ENCODE measurements at regions not wholly inside any gene's neighbourhood (a gene's known extent, or its start where the extent isn't known, plus 50 kb on each side); places are given as distances from the start of the nearest gene placed in this dataset.
"Not testable (repeated sequence)": the region's sequence is repeated elsewhere in the genome, so short reads cannot be mapped to it uniquely, and the experiment has no call there.

- DNase-seq (ENCODE audit: low spot score), result no peak
Observed at GRCh38 chr12:89884416-89884898, 175.8 kb upstream of the ATP2B1 start.

GRCh38 chr12:89883630-89884389 is 175.2 kb upstream of the ATP2B1 start:
- DNase-seq (ENCODE audit: low spot score), result peak; percentile 18

- no peak for DNase-seq (ENCODE audit: low spot score)
Observed at GRCh38 chr12:89882792-89883191, 174.2 kb upstream of the ATP2B1 start.

DNA sequence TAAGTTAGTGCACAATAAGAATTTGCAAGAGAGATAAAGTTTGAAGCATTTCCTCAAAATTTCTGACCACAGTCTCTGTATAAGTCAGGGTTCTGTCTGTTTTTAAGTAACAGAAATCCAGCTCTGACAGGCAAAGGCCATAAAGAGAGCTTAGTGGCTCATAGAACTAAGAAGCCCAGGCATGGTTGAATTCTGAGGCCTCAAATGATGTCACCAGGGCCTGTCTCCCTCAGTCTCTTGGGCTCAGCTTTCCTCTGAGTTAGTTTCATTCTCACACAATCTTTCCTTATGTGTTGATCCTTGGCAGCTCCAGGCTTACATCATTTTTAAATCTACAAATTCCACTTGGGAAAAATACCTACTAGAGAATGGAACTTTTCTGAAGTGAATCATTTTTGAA is 173.4 kb upstream of the ATP2B1 start:
- peak; percentile 49 for DNase-seq (ENCODE audit: low spot score)

- peak; percentile 42 for DNase-seq (ENCODE audit: low spot score)
Observed at GRCh38 chr12:89880690-89881350, 172.2 kb upstream of the ATP2B1 start.

DNA sequence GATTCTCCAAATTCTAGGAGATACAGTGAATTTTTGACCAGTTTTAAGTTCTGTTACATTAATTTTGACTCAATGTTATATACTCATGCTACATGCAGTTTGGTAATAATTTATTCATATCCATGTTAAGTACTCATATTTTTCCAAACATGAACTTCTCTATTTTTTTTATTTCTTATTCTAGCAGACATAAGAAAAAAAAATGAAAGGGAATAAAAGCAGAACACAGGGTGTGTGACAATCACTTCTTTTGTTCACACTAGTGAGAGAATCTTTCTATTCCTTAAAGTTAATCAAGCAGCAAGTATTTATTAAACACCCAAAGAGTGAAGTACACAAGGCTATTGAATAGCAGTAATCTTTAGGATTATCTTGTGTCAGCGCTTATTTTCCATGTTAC is 171.1 kb upstream of the ATP2B1 start:
- DNase-seq (ENCODE audit: low spot score), result no peak

GRCh38 chr12:89878950-89879349 is 170.3 kb upstream of the ATP2B1 start:
- no peak for DNase-seq (ENCODE audit: low spot score)

- DNase-seq (ENCODE audit: low spot score), result no peak
Observed at GRCh38 chr12:89878327-89878726, 169.7 kb upstream of the ATP2B1 start.

GRCh38 chr12:89877671-89878070 is 169.0 kb upstream of the ATP2B1 start:
- no peak for DNase-seq (ENCODE audit: low spot score)

GRCh38 chr12:89877136-89877535 is 168.5 kb upstream of the ATP2B1 start:
- no peak for DNase-seq (ENCODE audit: low spot score)

DNA sequence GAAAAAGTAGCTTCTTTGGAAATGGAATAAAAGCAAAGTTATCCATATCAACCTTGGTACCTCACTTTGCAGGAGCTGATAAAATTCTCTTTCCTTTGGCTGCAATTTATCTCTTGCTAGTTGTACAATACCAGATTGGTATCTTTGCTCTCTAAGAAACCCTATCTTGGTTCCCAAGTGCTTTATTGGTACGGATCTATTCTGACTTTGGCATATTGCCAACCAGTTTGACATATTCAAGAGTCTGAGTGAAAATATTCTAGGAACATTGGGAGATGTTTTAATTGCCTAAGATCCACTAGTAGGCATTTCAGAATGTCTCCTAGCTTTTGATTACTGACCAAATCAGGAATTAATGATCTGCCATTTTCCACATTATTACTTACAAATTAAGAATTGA is 167.2 kb upstream of the ATP2B1 start:
- DNase-seq (ENCODE audit: low spot score), result no peak

DNA sequence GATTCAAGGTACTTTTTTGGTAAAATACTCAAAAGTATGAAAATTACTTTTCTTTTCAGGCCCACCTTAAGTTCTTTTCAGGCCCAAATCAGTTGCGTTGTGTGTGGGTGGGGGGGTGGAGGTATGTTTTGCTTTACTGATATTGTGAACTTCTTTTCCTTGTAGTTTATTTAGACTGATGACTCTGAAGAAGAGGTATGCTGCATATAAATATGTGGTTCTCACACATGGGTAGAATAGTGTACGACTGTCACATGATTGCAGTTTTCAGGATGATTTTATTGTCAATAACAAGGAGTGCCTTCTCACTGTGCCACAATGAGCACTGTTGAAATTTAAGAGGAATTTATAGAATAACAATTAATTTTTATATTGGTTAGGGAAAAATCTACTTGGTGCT is 166.6 kb upstream of the ATP2B1 start:
- peak; percentile 24 for DNase-seq (ENCODE audit: low spot score)

- peak; percentile 74 for DNase-seq (ENCODE audit: low spot score)
Observed at GRCh38 chr12:89874146-89874545, 165.5 kb upstream of the ATP2B1 start.

DNA sequence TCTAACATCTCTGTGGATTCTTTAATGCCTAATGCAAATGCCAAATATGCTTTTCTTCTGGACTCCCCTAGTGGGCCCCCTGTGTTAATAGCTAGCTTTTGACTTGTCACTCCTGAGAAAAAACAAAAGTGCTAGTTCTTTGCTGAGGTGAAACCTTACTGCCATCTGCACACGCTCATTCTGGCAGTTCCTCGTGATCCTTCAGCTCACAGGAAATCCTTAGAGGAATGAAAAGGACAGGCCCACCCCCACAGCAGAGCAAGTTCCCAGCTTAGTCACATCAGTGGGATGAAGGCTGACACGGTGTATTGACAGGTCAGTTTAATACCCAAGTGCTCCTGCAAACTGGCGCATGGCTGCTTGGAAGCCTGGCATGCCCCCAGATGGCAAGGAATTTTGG is 165.1 kb upstream of the ATP2B1 start:
- DNase-seq (ENCODE audit: low spot score), result peak; percentile 27

GRCh38 chr12:89872922-89873630 is 164.4 kb upstream of the ATP2B1 start:
- DNase-seq (ENCODE audit: low spot score), result no peak

DNA sequence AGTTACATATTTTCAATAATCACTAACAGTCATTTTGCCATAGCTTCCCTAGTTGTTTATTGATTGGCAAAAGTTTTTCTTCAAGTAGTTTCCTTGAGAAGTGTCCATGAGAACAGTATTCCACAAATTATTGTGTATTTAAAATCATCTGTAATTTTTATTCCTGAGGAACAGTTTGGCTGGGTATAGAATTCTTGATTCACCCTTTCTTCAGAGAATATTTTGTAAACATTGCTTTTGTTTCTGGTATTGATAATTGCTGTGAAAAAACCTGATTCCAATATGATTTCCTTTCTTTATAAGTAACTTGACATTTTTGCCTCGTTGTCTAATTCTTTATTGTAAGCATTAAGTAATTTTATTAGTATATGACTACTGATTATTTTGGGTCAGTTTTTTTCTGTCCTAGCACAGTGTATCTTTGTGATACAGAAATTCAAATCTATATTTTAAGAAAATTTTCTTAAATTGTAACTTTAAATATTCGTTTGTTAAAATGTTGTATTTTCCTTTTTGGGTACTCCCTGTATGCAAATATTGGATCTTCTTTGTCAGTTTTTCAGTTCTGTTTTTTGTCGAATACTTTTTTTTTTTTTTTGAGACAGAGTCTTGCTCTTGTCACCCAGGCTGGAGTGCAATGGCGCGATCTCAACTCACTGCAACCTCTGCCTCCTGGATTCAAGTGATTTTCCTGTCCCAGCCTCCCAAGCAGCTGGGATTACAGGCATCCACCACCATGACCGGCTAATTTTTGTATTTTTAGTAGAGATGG is 162.0 kb upstream of the ATP2B1 start:
- DNase-seq (ENCODE audit: low spot score), result no peak

GRCh38 chr12:89867611-89868010 is 159.0 kb upstream of the ATP2B1 start:
- not testable (repeated sequence) for DNase-seq (ENCODE audit: low spot score)

DNA sequence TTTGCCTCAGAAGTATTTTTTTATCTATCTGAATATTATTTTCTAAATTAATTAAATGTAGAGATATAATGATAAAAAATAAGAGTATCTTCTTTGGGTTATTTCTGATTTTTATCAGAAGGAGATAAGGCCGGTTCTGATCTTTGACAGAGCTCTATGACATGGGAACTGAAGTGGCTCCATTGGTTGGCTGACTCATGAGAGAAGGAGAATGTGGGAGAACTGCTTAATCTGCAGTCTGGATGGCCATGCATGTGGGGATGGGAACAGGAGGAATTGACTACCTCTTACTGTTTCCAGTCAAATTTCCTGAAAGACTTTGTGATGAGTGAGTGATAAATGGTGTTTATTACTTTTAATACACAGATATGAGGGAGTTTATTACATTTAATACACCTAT is 155.8 kb upstream of the ATP2B1 start:
- DNase-seq (ENCODE audit: low spot score), result no peak

GRCh38 chr12:89863968-89864367 is 155.3 kb upstream of the ATP2B1 start:
- DNase-seq (ENCODE audit: low spot score), result no peak

GRCh38 chr12:89863493-89863938 is 154.9 kb upstream of the ATP2B1 start:
- no peak for DNase-seq (ENCODE audit: low spot score)

GRCh38 chr12:89862511-89863445 is 154.1 kb upstream of the ATP2B1 start:
- DNase-seq (ENCODE audit: low spot score), result no peak
